ENCODE measurements at regions not wholly inside any gene's neighbourhood (a gene's known extent, or its start where the extent isn't known, plus 50 kb on each side); places are given as distances from the start of the nearest gene placed in this dataset.

DNA sequence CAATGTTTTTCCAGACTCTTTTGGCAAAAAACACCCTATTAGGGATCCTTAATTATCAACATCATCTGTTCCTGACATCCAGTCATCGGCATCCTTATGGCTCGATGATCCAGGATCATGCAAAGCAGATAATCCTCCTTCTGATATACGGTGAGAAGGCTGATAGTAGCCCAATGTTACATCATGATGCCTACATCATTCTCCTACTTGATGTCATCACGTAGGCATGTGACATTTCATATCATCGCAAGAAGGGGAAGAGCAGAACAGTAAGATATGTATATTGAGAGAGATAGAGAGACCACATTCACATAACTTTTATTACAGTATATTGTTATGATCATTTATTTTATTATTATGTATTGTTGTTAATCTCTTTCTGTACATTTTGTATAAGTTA, 168.6 kb downstream of the ADAMTS15 start:
- DNase-seq = no peak

DNA sequence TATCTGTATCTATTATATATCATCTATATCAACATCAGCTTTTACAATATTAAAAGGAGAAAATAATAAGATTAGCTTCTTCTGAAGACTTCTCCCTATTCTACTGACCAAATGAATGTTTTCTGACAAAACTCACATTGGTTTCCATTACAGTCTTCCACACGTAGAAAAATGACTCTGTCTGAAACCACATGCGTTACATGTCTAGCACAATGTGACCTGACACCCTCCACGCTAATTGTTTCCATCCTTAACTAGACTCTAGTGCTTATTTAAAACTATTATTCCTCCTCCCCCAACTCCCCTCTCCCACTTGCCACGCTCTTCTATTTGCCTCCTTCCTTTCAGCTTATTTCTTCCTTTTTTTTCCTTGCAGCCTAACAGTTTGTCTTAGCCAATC, 172.1 kb downstream of the ADAMTS15 start:
- DNase-seq = no peak

GRCh38 chr11:130622141-130622542, 173.7 kb downstream of the ADAMTS15 start:
- peak; percentile 81 for DNase-seq

- no peak for DNase-seq
These were observed 175.5 kb downstream of the ADAMTS15 start for GRCh38 chr11:130623670-130624668.

DNA sequence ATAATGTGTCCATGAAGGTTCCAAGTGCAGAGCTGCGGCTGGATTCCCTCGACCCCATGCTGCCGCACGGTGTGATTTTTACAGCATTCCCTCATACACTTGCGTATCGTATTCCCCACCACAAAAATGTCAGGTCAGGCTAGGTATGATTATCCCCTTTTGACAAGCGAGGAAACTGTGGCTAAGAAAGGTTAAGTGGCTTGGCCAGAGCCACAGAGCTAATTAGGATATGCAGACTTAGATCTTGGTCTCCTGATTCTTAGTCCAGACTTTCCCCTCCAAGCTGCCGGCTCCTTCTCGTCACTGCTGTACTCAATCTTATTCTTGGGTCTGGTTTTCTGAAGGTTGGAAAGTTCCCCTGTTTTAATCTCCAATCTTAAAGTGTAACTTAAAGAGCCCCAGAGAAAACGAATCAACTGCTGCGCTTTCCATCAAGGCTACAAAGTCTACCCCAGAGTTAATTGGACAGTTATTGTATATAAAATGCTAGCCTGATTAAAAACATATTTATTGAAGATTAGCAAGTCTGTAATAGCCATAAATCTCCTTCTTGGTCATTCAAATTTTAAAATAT, 176.6 kb downstream of the ADAMTS15 start:
- DNase-seq = no peak

GRCh38 chr11:130625578-130626306, 177.3 kb downstream of the ADAMTS15 start:
- DNase-seq = no peak

DNA sequence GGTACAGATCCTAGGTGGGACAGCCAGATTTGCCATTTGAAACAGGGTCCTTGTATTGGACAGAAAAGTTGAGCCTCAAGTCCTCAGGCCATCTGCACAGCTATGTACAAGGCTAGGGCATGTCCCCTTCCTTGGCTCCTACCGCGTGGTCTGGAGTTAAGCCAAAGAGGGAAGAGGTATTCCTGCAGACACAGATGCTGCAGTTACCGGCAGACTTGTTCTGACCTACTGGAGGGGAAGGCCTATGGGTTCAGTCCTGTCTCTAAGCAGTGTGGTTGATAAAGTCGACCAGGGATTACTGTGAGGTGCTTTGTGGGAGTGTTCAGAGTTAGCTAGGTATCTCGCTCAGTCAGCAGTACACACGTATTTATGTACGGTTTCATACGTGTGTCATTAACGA, 180.6 kb downstream of the ADAMTS15 start:
- DNase-seq = no peak

- DNase-seq = no peak
These were observed 182.7 kb downstream of the ADAMTS15 start for GRCh38 chr11:130631119-130631518.

DNA sequence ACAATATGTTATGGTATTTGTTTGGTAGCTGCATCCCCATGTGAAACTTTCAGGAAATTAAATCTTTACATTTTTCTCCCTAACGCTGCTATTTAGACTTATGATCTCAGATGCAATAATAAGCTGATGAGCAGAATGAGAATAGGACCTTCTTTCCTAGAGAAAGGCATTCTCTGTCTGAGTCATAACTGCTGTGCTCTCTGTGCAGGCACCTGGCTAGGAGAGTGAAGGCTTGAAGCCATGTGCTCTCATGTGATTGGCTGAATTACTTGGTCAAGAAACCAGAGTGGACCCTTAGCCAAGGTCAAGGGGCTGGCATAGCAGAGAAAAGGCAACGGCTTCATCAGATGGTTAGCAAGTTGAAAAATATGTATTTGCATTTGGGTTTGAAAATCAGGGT, 185.0 kb downstream of the ADAMTS15 start:
- no peak for DNase-seq

GRCh38 chr11:130634186-130634585, 185.7 kb downstream of the ADAMTS15 start:
- DNase-seq = no peak

DNA sequence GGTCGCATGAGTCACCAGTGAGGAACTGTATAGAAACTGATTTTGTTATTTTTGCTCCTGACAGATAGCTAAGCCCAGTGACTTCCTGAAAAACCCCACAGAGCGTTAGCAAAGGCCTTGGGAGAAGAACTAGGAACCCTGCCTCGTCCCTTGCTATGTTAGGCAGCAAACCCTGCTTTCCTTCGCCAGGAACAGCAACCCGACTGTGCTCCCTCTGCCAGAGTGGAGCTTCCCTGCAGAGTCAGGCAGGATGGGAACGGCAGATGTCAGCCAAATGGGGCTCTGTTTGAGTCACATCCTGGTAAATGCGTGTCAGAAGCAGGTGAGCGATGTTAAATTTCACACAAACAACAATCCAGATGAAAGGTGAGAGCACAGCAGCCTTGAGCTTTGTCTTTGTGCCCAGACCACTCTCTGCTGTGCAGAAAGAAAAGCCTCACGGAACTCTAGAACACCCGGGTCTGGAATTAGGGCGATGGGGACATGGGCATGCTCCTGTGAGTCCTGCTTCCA, 186.6 kb downstream of the ADAMTS15 start:
- peak; percentile 55 for DNase-seq

GRCh38 chr11:130635937-130636630, 187.6 kb downstream of the ADAMTS15 start:
- DNase-seq = no peak

GRCh38 chr11:130636722-130637464, 188.4 kb downstream of the ADAMTS15 start:
- peak; percentile 84 for DNase-seq

DNA sequence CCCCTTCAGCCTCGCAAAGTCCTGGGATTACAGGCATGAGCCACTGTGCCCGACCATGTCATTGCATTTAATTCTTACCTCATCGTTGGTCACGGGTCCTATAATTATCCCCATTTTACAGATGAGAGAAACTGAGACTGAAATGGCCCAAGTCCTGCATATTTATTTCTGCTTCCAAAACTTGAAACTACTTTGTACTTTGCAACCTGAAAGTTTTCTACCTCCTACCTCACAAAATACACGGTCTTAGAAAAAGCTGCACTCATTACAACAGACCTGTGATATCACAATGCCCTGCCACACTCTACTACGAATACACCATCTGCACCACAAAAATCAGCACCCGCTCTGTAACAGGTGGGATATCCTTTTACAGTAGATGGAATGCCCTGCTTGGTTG, 189.1 kb downstream of the ADAMTS15 start:
- no peak for DNase-seq

DNA sequence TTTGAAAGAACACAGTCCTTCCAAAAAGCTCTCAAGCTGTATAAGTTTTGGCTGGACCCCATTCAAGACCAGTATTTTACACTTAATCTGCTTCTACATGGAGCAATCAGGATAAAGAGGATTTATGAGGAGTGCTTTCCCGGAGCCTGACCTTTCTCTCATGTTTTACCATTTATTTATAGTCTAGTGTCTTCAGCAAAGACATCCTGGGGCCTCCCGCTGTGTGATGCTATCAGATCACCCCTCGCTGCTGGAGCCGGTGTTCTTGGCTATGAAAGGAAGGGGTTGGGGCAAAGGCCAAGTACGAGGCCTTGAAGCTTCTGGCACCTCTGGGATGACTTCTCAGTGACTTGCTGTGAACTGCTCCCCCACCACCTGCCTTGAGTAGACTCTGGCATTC, 189.6 kb downstream of the ADAMTS15 start:
- DNase-seq = no peak

DNA sequence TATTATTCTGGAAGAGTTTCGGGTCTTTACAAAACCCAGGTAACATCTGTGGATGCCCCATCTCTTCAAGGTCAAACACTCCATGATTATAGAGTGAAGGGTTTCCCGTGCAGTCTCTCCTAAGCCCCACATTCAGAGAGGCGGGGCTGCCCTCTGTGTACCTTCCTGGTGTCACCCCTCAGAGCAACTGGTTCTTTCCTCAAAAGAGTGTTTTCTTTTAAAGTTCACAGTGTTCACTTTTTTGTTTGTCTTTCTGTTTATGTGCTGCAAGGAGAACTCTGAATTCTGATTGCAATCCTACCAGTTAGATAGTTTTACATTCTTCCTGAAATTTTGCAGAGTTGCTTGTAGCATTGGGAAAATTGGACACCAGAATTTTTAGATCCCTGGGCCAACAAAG, 190.2 kb downstream of the ADAMTS15 start:
- DNase-seq = no peak

GRCh38 chr11:130639369-130639768, 190.9 kb downstream of the ADAMTS15 start:
- no peak for DNase-seq

GRCh38 chr11:130640526-130640925, 192.1 kb downstream of the ADAMTS15 start:
- DNase-seq = no peak

GRCh38 chr11:130641876-130642275, 193.4 kb downstream of the ADAMTS15 start:
- DNase-seq = no peak

DNA sequence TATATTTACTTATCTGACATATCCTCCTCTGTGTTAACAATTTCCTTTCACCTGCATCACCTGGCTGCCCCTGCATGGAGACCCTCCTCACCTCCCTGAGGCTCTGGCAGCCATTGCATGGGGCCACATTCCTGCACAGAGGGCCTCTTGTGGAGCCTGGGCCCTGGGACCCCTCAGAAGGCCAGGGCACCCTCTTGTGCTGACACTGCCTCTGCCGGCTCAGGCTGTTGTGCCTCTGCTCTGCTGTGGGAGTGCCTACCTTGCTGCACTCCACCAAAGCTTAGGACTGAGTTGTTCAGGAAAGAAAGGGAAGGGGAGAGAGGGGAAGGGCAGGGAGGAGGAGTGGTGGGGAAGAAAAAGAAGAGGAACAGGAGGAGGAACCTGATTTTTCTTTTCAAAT, 194.5 kb downstream of the ADAMTS15 start:
- DNase-seq = no peak

DNA sequence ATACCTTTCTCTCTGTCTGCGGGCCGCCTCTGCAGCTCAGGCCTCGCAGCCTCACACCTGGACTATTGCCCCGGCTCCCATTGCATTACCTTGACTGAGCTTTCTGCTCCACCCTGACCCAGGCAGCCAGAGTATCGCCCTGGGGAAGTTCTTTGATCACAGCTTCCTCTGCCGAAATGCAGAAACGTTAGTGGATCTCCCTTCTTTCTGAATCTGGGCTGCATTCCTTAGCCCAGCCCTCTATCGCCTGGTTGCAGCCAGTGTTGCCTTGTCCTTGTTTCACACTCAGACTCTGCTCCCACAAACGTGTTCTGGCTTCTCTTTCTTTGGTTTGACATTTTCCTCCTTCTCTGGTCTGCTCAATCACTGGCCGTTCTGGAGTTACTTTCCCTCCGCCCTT, 195.7 kb downstream of the ADAMTS15 start:
- no peak for DNase-seq

All from NCI-H2029 treated with DMSO at 0.1 percent for 48 hours (cell line).